ENCODE measurements at regions not wholly inside any gene's neighbourhood (a gene's known extent, or its start where the extent isn't known, plus 50 kb on each side); places are given as distances from the start of the nearest gene placed in this dataset.

- TF ChIP-seq EP300 (IDR thresholded peaks at IDR 0.05) (no peak), POLR2AphosphoS5 (IDR thresholded peaks at IDR 0.05) (no peak)
- peaks cover 0 to 4% (median 0%) of the 10 kb centered on the region in 4 donors for H3K9me3 ChIP-seq
- DNase-seq: no peak
- H3K4me3 ChIP-seq: no peak overlapping the region
- H3K27me3 ChIP-seq: no peaks in the 10 kb centered on the region
- 77 to 86% methylated on average over 4 of the region's 4 CpGs for WGBS, 2 donors
- intact Hi-C loops (cut with DNase I): no loop called here
- H3K36me3 ChIP-seq: no peaks in the 10 kb centered on the region
- no peaks in the 10 kb centered on the region for H3K4me1 ChIP-seq
- H3K27ac ChIP-seq: no peak overlapping the region
Measured at GRCh38 chr9:80540387-80540786, 968.6 kb downstream of the TLE4 start.

DNA sequence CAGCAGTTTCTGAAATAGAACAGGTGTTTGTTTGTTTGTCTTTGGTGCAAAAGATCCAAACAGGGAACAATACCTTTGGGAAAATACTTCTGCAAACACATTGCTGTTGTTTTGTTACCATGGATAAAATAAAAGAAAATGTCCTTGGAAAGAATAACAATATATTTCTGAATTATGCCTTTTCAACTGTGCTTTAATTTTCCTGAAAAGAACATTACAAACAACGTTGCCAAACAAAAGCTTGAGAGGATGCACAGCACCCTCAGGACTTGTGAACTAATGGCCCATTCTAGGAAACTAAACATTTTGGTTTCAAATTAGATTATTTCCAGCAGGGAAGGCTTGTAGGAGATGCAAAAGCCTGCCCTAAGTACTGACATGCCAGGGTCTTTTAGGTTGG, 967.2 kb downstream of the TLE4 start:
- TF ChIP-seq, protein P1, sequence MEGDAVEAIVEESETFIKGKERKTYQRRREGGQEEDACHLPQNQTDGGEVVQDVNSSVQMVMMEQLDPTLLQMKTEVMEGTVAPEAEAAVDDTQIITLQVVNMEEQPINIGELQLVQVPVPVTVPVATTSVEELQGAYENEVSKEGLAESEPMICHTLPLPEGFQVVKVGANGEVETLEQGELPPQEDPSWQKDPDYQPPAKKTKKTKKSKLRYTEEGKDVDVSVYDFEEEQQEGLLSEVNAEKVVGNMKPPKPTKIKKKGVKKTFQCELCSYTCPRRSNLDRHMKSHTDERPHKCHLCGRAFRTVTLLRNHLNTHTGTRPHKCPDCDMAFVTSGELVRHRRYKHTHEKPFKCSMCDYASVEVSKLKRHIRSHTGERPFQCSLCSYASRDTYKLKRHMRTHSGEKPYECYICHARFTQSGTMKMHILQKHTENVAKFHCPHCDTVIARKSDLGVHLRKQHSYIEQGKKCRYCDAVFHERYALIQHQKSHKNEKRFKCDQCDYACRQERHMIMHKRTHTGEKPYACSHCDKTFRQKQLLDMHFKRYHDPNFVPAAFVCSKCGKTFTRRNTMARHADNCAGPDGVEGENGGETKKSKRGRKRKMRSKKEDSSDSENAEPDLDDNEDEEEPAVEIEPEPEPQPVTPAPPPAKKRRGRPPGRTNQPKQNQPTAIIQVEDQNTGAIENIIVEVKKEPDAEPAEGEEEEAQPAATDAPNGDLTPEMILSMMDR (IDR thresholded peaks at IDR 0.05): no peak
- no peak for TF ChIP-seq POLR2A (IDR thresholded peaks at IDR 0.05)
- no peak for TF ChIP-seq POLR2AphosphoS5 (IDR thresholded peaks at IDR 0.05)
- TF ChIP-seq EP300 (IDR thresholded peaks at IDR 0.05): no peak
- no peaks in the 10 kb centered on the region for H3K4me1 ChIP-seq
- no peaks in the 10 kb centered on the region for H3K27me3 ChIP-seq
- no peak overlapping the region for H3K27ac ChIP-seq
- no peak for DNase-seq
- intact Hi-C loops (cut with DNase I): no loop called here
- 64% methylated on average over 1 of the region's 1 CpG for WGBS, 2 donors
- H3K4me3 ChIP-seq: no peak overlapping the region
- no peaks in the 10 kb centered on the region for H3K9me3 ChIP-seq
- H3K36me3 ChIP-seq: no peaks in the 10 kb centered on the region

GRCh38 chr9:80522465-80522864, 950.7 kb downstream of the TLE4 start:
- Histone ChIP-seq H3K27me3 (no peaks in the 10 kb centered on the region), H3K36me3 (no peaks in the 10 kb centered on the region), H3K4me3 (no peak overlapping the region), H3K9me3 (peaks cover 0 to 4% (median 1%) of the 10 kb centered on the region in 4 donors), H3K4me1 (no peaks in the 10 kb centered on the region), H3K27ac (no peak overlapping the region)
- no peak for DNase-seq
- intact Hi-C loops (cut with DNase I): no loop called here
- TF ChIP-seq, protein P1 (IDR thresholded peaks at IDR 0.05): no peak
- TF ChIP-seq POLR2AphosphoS5 (IDR thresholded peaks at IDR 0.05): no peak
- no peak for TF ChIP-seq POLR2A (IDR thresholded peaks at IDR 0.05)
- TF ChIP-seq EP300 (IDR thresholded peaks at IDR 0.05): no peak
- WGBS, 2 donors: 88 to 92% methylated on average over 3 of the region's 3 CpGs

DNA sequence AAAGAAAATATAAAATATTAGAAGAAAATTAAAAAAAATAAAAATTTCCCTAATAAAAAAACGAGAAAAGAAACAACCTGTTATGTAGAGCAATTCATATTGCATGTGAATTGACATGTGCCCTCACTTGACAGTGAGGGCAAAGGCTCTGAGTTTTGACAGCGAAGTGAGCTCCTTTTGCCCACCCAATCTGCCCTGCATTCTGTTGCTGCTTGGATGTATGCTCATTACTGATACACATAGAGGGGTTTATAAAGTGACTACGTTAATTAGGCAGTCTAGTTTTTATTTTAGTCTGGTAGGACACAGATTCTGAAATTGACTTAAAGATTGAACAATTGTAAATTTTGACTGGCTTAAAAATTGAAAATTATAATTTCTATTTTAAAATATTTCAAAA, 949.4 kb downstream of the TLE4 start:
- Histone ChIP-seq H3K4me1 (no peaks in the 10 kb centered on the region), H3K27me3 (no peaks in the 10 kb centered on the region), H3K36me3 (no peaks in the 10 kb centered on the region), H3K4me3 (no peak overlapping the region), H3K27ac (no peak overlapping the region), H3K9me3 (peaks cover 0 to 1% (median 0%) of the 10 kb centered on the region in 4 donors)
- intact Hi-C loops (cut with DNase I): no loop called here
- TF ChIP-seq, protein P1 (IDR thresholded peaks at IDR 0.05): no peak
- TF ChIP-seq POLR2A (IDR thresholded peaks at IDR 0.05) (no peak), EP300 (IDR thresholded peaks at IDR 0.05) (no peak), POLR2AphosphoS5 (IDR thresholded peaks at IDR 0.05) (no peak)
- DNase-seq: no peak
- 45 to 74% methylated on average over 3 of the region's 3 CpGs for WGBS, 2 donors

- Histone ChIP-seq H3K36me3 (no peaks in the 10 kb centered on the region), H3K27me3 (no peaks in the 10 kb centered on the region), H3K9me3 (no peaks in the 10 kb centered on the region), H3K4me3 (no peak overlapping the region), H3K27ac (no peak overlapping the region), H3K4me1 (no peaks in the 10 kb centered on the region)
- intact Hi-C loops (cut with DNase I): no loop called here
- WGBS, 2 donors: 87 to 89% methylated on average over 4 of the region's 4 CpGs
- no peak for DNase-seq
- TF ChIP-seq, protein P1 (IDR thresholded peaks at IDR 0.05): no peak
- TF ChIP-seq POLR2AphosphoS5 (IDR thresholded peaks at IDR 0.05) (no peak), POLR2A (IDR thresholded peaks at IDR 0.05) (no peak), EP300 (IDR thresholded peaks at IDR 0.05) (no peak)
Measured at GRCh38 chr9:80520231-80520630, 948.5 kb downstream of the TLE4 start.

Measured in sigmoid colon (tissue), 6 donors.